ENCODE measurements at regions not wholly inside any gene's neighbourhood (a gene's known extent, or its start where the extent isn't known, plus 50 kb on each side); places are given as distances from the start of the nearest gene placed in this dataset.

GRCh38 chr3:43181202-43181821 is 75.4 kb upstream of the POMGNT2 start:
- H3K9me3 ChIP-seq: no peaks in the 10 kb centered on the region
- no peak overlapping the region for H3K27ac ChIP-seq
- intact Hi-C loops (cut with DNase I; ENCODE audit: low total_unique reads): no loop called here
- no peak for DNase-seq (ENCODE audit: low spot score in 2 of 2)
- no peaks in the 10 kb centered on the region for H3K36me3 ChIP-seq
- TF ChIP-seq POLR2AphosphoS5 (IDR thresholded peaks at IDR 0.05) (no peak), POLR2A (IDR thresholded peaks at IDR 0.05) (no peak), CTCF (IDR thresholded peaks at IDR 0.05) (no peak)
- H3K27me3 ChIP-seq: no peaks in the 10 kb centered on the region
- H3K4me3 ChIP-seq: no peak overlapping the region
- H3K4me1 ChIP-seq: no peaks in the 10 kb centered on the region

- no peak overlapping the region for H3K4me3 ChIP-seq
- TF ChIP-seq POLR2A (IDR thresholded peaks at IDR 0.05) (no peak), POLR2AphosphoS5 (IDR thresholded peaks at IDR 0.05) (no peak), CTCF (IDR thresholded peaks at IDR 0.05) (no peak)
- no peaks in the 10 kb centered on the region for H3K4me1 ChIP-seq
- no peaks in the 10 kb centered on the region for H3K27me3 ChIP-seq
- no peak overlapping the region for H3K27ac ChIP-seq
- intact Hi-C loops (cut with DNase I; ENCODE audit: low total_unique reads): no loop called here
- no peaks in the 10 kb centered on the region for H3K36me3 ChIP-seq
- H3K9me3 ChIP-seq: no peaks in the 10 kb centered on the region
- DNase-seq (ENCODE audit: low spot score in 2 of 2): no peak
Measured at GRCh38 chr3:43180694-43181093, 74.8 kb upstream of the POMGNT2 start.

DNA sequence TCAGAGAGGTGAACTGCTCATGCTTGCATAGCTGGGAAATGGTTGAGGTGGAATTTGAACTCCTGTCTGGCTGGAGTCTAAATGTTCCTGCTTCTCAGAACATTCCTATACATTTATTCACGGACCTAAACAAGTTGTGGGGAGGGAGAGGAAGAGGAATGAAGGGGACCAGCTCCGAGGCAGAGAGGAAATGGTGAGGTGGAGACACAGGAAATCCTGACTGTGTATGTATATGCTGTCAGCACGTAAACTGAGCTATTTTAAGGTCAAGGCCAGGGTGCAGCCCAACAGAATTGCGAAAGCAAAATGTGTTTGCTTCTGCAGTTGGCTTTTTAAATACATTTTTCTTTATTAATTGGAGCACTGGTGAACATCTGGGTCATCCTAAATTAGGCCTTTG is 74.1 kb upstream of the POMGNT2 start:
- H3K27me3 ChIP-seq: no peaks in the 10 kb centered on the region
- H3K27ac ChIP-seq: no peak overlapping the region
- intact Hi-C loops (cut with DNase I; ENCODE audit: low total_unique reads): no loop called here
- no peak overlapping the region for H3K4me3 ChIP-seq
- no peaks in the 10 kb centered on the region for H3K9me3 ChIP-seq
- TF ChIP-seq POLR2AphosphoS5 (IDR thresholded peaks at IDR 0.05) (no peak), CTCF (IDR thresholded peaks at IDR 0.05) (no peak), POLR2A (IDR thresholded peaks at IDR 0.05) (no peak)
- DNase-seq (ENCODE audit: low spot score in 2 of 2): no peak
- no peaks in the 10 kb centered on the region for H3K4me1 ChIP-seq
- no peaks in the 10 kb centered on the region for H3K36me3 ChIP-seq

DNA sequence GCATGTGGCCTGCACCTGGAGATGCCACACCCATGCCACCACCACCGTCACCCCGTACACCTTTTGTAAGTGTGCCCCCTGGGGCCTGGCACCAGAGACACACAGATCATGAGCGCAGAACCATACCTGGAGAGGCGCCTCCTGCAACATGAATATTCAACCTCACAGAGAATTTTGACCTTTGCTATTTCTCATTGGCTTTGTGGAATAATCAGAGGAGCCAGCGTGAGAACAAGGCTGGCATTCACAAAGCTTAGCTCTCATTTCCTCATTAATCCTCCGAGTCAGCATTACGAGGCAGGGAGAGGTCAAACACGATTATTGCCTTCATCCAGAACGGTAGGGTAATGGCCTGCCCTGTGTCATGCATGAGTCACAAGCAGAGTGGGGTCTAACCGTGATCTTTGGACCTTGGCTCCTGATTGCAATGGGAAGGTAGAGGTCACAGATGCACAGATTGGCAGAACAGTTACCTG is 73.0 kb upstream of the POMGNT2 start:
- Histone ChIP-seq H3K36me3 (no peaks in the 10 kb centered on the region), H3K4me1 (no peaks in the 10 kb centered on the region), H3K4me3 (no peak overlapping the region), H3K9me3 (no peaks in the 10 kb centered on the region), H3K27me3 (no peaks in the 10 kb centered on the region), H3K27ac (no peak overlapping the region)
- TF ChIP-seq POLR2A (IDR thresholded peaks at IDR 0.05) (no peak), POLR2AphosphoS5 (IDR thresholded peaks at IDR 0.05) (no peak), CTCF (IDR thresholded peaks at IDR 0.05) (no peak)
- no peak for DNase-seq (ENCODE audit: low spot score in 2 of 2)
- intact Hi-C loops (cut with DNase I; ENCODE audit: low total_unique reads): no loop called here

DNA sequence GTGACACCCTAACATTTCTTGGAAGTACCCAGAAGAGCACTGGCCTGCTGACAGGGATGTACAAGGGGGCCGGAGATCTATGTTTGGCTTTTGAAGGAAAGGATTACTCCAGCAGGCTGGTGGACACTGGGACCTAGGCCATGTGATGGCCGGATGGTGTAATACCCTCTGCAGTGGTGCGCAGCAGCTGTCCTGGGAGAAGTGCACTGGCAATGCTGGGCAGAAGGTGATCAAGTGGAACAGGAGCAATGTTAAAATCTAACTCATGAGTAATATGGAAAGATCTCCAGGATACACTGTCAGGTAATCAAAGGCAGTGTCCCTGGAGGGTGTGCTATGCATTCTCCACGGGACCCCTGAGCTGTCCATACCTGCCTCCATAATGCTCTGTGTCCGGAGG is 71.2 kb upstream of the POMGNT2 start:
- TF ChIP-seq POLR2AphosphoS5 (IDR thresholded peaks at IDR 0.05) (no peak), CTCF (IDR thresholded peaks at IDR 0.05) (no peak), POLR2A (IDR thresholded peaks at IDR 0.05) (no peak)
- intact Hi-C loops (cut with DNase I; ENCODE audit: low total_unique reads): no loop called here
- Histone ChIP-seq H3K9me3 (no peaks in the 10 kb centered on the region), H3K36me3 (no peaks in the 10 kb centered on the region), H3K4me3 (no peak overlapping the region), H3K27me3 (no peaks in the 10 kb centered on the region), H3K4me1 (no peaks in the 10 kb centered on the region), H3K27ac (no peak overlapping the region)
- no peak for DNase-seq (ENCODE audit: low spot score in 2 of 2)

Measured in breast epithelium (tissue), 4 donors.